AML-193 (cell line): ENCODE measurements at regions not wholly inside any gene's neighbourhood (a gene's known extent, or its start where the extent isn't known, plus 50 kb on each side); places are given as distances from the start of the nearest gene placed in this dataset.

Experiments
- DNase-seq, 2 experiments: peaks; one replicate each; lab custom pipeline; 2025; lab: John Stamatoyannopoulos, UW

- DNase-seq, result no peak
These were observed 248.5 kb upstream of the IRX4 start for GRCh38 chr5:2131196-2131595.

- no peak for DNase-seq
These were observed 247.6 kb upstream of the IRX4 start for GRCh38 chr5:2130361-2130760.

GRCh38 chr5:2129568-2130272 is 247.0 kb upstream of the IRX4 start:
- no peak for DNase-seq

DNA sequence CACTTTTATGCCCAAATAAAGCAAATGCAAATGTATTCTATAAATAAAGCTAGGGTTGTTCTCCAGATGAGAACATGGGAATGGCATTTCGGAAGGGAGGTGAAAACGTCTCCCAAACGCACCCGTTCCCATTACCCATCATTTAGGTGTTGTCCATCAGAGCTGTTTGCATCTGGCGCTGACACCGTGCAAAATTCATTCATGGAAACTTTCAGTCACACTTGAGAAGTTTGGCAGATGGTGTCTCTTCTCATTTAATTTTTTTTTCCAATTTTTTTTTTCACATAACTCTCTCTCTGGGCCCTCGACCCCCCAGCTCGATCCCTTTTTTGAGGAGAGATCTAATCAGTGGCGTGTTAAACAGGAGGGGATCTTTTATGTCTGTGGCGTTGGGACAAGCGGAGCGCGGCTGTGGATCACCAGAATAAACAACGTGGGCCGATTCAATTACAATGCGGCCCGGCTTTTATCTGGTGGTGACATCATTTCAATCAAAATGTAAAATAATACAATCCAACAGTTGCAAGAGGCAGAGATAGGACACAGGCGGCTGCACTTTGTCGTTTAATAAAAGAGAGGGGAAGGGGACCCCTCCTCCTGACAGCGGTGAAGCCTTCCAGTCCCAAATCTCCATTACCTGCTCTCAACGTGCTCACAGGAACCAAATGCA is 246.1 kb upstream of the IRX4 start:
- DNase-seq, result no peak

DNA sequence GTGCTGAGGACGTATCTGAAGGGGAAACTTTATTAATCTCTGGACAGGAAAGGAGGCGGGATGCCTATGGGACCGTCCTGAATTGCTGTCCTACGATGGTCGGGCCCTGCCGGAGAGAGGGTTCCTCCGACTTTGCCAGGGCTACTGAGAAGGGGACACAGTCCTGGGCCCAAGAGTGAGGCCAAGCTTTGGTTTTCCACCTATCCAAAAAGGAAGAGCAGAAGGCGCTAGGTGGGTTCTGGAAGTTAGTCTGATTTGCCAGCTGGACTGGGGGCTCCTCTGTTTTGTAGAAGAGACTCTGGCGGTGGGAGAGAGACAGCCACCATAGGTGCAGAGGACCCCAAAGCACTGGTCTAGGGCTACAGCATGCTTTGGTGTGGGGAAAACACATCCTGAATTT is 243.8 kb upstream of the IRX4 start:
- DNase-seq, result no peak

DNA sequence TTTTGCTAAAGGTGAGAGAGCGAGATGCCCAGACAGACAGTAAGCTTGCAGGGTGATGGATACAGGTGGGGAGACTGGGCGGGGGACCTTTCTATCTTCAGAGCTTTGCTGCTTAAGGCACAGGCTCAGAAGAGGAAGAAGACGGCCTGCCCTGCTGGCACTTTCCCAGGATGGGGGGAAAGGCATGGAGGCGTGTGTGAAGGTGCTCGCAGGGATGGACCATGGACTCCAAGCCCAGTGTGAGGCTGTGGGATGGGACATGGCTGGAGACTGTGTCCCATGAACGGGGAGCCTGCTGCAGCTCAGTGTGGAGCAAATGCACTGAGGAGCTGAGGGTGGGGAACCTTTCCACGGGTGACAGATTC is 243.2 kb upstream of the IRX4 start:
- no peak for DNase-seq

GRCh38 chr5:2125171-2125900 is 242.6 kb upstream of the IRX4 start:
- DNase-seq, result no peak

- no peak for DNase-seq
These were observed 241.9 kb upstream of the IRX4 start for GRCh38 chr5:2124434-2125170.

GRCh38 chr5:2123874-2124273 is 241.1 kb upstream of the IRX4 start:
- no peak for DNase-seq

DNA sequence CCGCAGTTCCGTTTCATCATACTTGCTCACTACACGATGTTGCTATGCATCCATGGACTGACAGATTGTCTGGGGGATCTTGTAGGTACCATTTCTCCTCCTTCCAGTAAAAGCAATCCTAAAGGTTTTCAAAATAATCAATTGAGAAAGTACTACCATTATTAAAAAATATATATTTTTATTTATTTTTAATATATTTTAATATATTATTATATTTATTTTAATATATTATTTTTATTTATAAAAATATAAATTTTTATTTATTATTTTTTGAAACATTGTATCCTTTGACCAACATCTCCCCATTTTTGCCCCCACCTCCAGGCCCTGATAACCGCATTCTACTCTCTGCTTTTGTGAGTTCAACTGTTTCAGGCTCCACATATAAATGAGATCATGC is 237.6 kb upstream of the IRX4 start:
- DNase-seq, result no peak

DNA sequence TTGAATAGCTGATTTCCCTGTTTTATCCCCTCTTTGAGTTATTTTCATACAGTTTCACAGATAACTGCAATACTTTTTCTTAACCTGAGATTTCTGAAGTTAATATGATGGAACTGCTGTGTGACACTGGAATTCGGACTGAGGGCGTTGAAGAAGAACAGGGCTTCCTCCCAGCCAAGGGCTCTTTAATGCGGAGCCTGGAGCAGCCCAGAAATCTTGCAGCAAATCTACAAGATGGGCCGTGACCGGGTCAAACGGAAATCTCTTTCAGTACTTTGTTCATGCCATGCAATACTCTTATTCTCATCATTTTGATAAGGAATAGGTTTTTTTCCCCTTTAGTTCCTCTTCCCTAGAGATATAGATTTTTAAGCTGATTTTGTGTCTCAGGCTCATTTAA is 236.8 kb upstream of the IRX4 start:
- no peak for DNase-seq

DNA sequence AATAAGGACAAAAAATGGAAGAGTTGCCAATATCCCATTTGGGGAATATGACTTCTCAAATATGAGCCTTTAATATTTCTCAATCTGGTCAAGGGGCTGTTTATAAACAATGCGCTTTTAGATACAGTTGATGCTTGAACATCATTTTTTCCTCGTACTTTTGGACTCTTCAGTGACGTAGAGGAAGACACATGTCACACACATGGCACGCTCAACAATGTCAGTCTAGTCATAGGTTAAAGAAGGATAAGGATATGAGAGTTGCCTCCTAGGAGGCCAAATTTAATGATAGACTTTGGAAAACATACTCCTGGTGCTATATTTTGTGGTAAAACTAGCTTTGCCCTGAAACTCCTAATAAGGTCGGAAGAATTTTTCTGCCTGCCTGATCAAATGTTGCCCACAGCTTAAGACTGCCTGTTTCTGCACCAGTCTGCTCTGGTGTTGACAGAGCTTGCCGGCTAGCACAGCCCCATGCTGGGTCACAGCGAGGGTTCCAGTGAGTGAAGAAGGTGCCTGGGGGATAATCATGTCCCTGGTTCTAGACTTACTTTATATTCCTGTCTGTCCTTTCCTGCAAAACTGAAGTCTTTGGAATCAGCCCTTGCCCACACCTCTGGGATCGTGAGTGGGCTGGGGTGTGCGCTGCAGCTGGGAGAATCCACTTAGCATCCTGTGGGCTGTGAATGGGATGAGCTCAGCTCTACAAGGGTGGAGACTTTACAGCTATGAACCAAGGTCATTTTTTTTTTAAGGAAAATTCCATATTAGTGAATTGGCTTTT is 230.8 kb upstream of the IRX4 start:
- DNase-seq, result no peak

GRCh38 chr5:2112173-2113025 is 229.7 kb upstream of the IRX4 start:
- no peak for DNase-seq

- no peak for DNase-seq
These were observed 228.9 kb upstream of the IRX4 start for GRCh38 chr5:2111569-2112105.

- DNase-seq, result no peak
These were observed 228.3 kb upstream of the IRX4 start for GRCh38 chr5:2110934-2111462.

- DNase-seq, result no peak
These were observed 227.6 kb upstream of the IRX4 start for GRCh38 chr5:2110137-2110933.

- DNase-seq, result no peak
These were observed 226.8 kb upstream of the IRX4 start for GRCh38 chr5:2109566-2109965.

DNA sequence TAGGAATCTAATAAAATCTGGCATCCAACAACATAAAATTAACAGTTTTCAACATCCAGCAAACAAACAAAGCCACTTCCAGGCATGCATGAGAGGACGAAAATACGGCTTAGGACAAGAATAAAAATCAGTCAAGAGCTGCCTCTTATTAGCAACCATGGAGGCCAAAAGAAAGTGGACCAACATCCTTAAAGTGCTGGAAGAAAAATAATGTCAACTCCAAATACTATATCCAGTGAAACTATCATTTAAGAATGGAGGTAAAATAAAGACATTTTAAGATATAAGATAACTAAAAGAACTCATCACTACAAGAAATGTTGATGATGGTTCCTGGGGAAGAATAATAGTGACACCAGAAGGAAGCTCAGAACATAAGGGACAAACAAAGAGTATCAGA is 224.0 kb upstream of the IRX4 start:
- no peak for DNase-seq

DNA sequence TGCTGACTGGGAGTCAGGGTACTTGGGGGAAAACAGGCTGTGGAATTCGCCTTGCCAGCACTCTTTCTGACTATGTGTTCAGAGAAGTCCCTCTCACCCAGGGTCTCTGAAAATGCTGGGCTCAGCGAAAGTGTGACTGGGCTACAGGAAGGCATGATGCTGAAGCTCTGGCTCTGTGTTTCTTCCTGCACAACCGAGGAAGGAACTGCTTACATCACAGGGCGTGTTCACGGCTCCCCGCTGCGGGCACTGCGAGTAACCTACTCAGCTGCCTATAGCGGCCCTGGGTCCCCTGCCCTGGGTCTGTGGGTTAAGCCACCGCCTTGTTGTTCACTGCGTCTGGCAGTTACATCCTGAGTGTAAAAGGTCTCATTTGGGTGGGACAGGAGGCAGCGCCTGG is 222.4 kb upstream of the IRX4 start:
- DNase-seq, result no peak

DNA sequence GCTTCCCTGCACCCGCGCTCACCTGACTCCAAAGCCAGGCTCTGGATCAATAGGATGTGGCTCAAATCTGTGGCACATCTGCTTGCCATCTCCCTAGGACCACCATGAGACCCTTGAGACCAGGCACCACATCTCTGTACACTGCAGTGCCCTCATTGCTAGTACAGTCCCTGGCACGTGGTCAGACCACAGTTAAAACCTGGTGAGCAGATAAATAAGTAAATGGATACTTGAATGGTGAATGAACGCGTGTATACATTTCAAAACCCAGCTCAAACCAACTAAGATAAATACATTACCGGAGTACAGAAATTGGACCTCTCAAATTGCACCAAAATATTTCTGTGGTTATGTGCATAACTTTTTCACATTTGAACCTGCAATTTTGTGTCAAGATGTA is 221.2 kb upstream of the IRX4 start:
- no peak for DNase-seq
